HG02759 (cell line): ENCODE measurements at regions not wholly inside any gene's neighbourhood (a gene's known extent, or its start where the extent isn't known, plus 50 kb on each side); places are given as distances from the start of the nearest gene placed in this dataset.
A peak's percentile ranks its signal among the peaks of the same experiment; 100 is the strongest.

Experiments
- ATAC-seq: cut with Tn5 transposase; IDR thresholded peaks from one replicate; pipeline ENCODE4 v1.9.1; 2021; ENCODE audit warnings: mild to moderate bottlenecking, moderate library complexity; ENCODE audit not compliant: unreplicated experiment

DNA sequence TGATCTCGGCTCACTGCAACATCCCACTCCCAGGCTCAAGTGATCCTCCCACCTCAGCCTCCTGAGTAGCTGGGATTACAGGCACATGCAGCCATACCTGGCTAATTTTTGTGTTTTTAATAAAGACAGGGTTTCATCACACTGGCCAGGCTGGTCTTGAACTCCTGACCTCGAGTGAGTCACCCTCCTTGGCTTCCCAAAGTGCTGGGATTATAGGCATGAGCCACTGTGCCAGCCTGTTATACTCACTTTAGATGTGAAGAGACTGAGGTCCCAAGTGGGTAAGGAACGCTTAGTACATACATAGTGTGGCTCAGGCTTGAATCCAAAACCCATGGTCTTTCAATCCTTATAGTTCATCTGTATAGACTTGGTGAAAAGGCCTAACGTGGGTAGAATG lies 63.7 kb upstream of the EPS8L3 start:
- no peak for ATAC-seq

DNA sequence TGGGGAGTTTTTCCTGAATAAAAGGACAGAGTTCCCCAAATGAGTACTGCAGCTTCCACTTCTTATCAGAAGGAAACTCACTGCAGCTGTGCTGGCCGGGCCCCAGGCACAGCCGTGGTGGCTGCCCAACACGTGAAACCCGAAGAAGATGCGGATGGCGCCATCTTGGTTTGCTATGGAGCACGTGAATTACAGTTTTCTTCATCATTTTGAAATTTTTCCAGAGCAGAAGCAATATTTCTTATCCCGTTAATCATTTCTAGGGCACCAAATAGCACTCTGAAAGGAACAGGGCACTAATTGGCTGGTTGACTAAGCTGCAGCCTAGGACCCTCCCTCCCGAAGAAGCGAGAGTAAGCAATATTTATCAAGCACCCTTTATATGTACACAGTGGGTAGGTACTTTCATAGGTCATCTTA lies 63.2 kb upstream of the EPS8L3 start:
- no peak for ATAC-seq

DNA sequence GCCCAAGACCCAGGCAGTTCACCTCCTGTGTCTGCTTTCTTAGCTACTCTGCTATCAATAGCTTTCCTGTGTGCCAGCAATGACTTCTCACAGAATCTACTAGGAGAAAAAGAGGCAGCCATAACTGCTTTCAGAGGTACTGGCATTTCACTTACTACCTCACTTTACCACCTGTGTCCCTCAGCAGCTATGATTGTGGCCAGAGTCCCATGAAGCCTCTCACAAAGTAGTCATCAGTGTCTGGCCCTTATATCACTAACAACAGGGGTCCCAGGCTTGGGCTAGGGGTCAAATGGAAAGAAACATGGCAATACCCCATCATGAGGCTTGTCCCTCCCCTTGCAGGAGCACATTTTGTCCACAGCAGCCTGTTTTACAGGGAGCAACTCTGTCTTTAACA lies 62.7 kb upstream of the EPS8L3 start:
- ATAC-seq = no peak

DNA sequence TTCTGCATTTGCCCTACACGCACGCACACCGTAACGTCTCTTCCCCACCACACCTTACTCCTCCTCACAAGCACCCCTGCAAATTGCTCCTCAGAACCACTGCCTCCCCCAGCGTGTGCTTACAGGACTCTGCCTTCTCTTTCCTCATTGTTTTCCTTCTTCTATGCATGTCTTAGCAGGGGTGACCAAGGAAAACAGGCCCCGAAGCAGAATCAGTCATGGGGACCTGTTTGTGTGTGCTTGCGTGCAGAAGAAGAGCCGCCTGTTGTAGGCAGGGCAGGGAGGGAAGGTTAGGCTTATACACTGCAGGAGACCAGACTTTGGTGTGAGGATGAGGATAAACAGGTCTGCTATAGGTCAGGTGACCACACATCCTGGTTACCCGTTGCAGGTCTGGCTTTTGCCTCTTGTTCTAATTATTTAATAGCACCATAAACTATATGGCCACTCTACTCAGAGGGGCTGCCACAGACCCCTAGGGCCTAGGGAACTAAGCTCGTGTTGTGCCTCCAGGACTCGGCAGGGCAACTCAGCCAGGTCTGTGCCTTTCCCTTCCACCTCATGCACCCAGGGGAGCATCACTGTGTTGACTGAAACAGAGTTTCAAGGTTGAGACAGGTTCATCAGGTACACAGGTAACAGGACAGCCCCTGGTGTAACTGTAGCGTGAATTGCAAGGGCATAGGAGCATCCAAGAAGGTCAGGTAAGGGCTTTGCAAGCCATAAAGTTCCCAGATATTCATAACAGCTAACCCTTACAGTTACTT lies 60.8 kb upstream of the EPS8L3 start:
- no peak for ATAC-seq

DNA sequence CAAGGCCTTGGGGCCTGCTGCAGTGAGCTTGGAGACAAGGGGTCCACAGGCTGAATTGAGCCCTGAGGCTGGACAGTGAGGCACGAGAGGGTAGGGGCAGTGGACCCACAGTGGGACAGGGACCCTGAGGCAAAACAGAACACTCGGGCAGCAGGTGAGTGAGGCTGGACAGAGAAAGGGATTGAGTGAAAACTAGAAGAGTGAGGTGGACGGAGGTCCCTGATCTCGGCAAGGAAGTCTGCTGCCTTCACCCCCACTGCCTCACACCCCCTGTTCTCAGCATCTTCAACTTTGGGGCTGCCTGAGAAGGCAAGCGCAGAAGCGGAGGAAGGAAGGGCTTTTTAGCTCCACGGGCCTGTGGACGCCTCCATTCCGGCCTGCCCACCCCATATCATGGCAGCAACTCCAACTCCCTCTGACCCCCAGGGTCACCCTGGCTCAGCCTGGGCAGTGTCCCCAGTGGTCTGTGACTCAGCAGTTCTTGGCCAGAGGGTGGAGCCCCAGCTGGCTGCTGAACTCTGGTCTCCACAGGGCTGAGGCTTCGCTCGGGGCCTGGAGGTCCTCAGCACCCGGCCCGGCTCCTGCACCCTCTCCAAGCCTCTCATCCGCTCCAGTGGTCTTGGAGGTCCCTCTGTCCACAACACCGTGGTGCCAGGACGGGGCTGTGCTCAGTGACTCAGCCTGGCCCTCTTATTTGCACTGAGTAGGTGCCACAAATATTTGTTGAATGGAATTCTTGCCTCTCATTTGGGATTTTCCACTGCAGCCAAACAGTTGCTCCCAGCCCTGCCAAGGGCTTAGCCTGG lies 60.0 kb upstream of the EPS8L3 start:
- ATAC-seq = no peak

DNA sequence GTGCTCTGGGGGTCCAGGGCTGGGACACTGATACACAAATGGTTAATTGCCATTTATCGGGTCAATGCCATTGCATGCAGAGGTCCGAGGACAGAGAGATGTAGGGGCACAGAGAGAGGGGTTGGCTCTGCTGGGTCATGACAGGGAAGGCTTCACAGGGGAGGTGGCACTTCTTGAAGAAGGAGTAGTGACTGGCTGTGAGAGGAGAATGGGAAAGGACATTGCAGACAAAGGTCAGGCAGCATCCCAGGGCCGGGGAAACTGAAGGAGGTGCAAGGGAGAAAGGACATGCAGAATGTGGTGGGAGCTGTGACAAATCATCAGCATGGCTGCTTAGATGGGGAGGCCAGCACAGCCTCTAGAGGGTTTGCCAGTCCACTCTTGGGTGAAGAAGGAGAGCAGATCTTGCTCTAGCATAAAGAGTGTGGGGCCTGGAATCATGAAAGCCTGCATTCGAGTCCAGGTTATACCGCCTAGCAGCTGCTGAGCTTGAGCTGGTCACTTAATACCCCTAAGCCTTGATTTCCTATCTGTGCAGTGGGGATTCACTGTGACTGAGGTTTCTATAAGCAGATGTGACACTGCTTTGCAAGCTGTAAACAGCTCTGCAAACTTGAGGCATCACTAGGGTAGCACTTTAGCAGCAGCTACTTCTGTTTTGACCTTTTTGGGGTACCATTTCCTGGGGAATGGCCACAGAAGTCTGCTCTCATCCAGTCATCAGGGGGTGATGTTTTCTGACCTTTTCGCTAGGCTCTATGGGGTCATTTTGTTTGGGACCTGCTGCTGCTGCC lies 59.2 kb upstream of the EPS8L3 start:
- ATAC-seq = no peak

DNA sequence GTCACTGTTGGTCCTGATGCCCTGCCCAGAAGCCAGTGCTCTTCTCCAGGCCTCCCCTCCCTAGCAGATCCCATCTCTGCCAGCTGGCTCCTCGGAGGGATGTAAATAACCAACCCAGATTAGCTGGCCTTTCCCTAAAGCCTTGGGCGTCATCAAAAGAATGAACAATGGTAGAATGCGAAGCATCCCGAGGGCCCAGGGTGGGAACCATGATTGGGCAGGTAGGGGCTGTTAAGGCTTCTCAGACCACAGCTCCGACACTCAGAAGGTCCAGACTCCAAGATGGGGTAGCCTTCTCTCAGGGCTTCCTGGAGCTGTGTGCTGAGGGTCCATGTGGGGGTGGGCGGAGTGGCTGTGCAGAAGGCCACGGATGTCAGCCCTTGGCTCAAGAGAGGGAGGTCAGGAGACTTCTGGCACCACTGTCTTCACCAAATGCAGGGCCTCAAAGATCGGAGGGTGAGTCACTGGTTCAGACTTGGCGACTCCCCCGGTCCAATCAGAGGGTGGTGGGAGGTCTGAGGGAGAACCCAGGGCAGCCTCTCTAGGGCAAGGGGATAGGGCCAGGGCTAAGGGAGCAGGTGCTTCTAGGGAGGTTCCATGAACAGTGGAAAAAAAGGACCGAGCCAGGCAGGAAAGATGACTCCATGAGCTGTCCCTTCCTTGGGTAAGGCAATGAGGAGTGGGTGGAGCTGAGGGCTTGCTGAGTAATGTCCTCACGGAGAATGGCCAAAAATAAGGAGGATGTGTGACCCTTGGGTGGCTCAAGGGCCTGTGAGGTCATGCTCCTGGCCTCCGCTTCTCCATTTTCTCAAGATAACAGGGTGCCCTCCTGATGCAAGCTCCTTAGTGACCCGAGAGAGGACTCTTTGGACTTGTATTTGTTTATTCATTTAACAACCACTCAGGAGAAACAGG lies 58.4 kb upstream of the EPS8L3 start:
- no peak for ATAC-seq

DNA sequence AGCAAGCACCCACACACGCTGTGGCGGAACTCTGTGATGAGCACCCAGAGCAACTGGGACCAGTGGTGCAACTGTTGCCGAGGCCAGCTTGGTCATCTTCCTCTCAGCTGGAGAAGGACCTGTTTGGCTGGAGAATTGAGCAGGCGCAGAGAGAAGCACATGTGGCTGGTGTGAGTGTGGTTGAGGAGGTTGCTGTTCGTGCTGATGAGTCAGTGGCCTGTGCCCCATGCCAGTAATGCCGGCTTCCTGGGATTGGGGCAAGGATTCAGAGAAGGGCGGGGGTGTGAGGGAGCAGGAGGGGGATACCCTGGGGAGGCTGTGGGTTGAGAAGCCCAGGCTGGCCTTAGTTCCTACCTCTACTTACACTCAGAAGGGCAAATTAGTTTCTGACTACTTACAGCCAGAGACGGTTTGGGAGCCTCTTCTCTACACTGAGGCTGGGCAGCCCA lies 57.5 kb upstream of the EPS8L3 start:
- no peak for ATAC-seq

DNA sequence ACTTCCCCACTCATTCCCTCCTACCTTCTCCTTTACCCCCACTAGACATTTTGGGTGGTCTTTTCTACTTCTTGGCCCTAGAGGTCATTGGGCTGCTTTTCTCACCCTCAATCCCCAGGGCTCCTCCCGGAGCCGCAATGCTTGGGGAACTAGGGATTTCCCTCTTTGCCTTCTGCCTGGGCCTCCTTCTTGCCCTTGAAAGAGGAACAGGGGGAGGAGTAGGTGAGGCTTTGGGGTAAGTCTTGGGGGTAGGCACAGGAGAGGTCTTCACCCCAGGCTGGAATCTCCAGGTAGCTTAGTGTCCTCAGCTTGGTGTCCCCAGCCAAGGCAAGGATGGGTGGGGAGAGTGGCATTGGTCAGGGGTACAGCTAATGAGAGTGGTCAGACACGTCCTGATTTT lies 56.2 kb upstream of the EPS8L3 start:
- ATAC-seq = no peak

DNA sequence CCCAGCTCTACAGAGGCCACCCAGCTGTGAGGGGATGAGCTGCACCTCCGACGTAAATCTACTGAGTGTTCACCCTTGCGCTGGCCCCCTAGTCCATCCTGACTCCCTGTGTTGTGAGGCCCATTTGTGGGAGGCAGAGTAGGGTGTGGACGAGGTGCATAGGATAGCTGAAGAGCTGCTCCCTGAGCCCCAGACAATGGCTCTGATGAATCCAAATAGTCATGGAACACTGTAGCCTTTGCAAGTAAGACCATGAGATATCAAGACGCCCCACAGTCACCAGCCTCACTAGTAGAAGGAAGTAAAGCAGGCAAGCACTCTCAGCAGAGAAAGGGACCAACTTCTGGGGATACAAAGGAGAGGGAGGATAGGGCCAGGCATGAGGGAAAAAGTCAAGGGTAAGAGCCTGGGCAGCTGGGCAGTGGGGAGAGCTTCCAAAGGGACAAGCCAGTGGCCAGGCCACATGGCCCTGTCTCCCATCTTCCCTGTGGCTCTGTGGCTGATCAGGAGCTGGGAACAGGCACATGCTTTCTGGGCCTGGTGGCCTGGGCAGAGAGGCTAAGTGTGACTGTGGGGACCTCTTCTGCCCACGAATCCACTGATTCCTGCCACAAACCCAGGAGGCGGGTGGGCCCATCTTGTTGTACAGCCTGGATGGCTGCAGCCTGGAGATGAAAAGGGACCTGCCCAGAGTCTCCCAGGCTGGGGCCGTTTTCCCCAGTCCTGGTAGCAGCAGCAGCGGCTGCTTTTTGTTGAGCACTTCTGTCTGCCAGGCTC lies 55.5 kb upstream of the EPS8L3 start:
- no peak for ATAC-seq

DNA sequence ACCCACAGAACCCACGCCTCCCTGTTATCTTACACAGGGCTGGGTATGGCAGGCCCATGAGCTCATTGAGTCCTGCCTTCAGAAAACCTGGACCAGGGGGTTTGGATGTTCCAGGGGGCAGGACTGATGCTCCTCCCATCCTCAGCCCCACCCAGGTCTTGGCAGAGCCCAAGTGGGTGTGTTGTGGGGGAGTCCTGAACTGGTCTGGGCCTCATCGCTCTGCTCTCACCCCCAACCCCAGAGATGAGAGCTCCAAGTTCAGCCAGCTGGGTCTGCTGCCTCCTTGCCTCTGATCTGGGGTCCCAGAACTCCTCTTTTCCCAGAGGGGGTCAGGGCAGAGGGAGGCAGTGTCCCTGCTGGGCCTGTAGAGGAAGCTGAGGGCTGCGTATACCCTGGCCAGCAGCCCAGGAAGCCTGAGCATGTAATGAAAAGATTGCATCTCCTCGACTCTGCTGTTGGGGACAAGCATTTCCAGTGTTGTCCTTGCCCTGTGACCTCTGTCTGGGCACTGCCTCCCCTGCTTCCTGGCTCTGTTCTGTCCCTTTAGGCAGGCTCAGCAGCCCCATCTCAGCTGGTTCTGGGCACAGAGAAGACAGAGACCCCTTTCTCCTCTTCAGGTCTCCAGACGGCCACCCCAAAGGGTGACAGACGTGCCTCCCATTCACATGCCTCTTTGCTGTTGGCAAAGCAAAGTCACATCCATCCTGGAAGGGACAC lies 54.7 kb upstream of the EPS8L3 start:
- no peak for ATAC-seq

DNA sequence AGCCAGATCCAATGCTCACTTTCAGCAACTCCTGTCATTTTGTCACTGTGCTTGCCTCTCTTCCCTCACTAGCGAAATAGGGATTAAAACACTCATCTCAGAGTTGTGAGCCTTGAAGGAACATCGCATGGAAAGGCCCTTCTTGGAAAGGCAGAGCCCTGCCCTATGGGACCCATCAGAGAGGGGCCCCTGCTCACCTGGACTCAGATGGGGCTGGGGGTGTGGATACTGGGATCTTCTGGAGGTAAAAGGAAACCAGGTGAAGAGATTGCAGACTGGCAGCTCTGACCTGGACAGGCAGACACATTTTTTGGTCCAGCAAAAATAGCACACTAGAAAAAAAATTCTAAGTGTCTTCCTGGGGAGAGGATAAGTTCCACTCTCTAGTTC lies 54.2 kb upstream of the EPS8L3 start:
- ATAC-seq = no peak

DNA sequence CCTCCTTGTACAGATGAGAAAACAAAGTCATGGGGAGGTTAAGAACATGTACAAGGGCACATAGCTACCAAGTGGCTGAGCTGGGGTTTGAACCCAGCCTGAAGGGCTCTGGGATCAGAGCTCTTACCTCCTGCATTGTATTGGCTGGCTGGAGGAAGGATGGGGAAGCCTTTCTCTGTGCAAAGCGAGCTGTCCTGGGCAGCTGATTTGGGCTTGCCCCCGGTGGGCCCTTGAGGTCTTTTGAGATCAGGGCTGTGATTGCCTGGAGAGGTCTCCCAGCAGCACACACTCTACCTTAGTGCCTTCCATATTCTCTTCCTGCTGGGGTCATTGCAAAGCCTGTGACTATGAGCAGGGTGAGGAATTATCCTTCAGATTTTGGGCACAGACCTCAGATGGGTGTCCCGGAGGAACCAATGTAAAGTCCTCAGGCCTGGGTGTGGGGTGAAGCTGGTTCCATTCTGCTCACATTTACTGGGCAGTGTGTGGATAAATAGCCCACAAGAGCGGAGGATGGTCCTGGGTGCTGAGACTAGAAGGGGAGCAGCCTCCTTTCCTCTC lies 53.3 kb upstream of the EPS8L3 start:
- ATAC-seq = no peak

DNA sequence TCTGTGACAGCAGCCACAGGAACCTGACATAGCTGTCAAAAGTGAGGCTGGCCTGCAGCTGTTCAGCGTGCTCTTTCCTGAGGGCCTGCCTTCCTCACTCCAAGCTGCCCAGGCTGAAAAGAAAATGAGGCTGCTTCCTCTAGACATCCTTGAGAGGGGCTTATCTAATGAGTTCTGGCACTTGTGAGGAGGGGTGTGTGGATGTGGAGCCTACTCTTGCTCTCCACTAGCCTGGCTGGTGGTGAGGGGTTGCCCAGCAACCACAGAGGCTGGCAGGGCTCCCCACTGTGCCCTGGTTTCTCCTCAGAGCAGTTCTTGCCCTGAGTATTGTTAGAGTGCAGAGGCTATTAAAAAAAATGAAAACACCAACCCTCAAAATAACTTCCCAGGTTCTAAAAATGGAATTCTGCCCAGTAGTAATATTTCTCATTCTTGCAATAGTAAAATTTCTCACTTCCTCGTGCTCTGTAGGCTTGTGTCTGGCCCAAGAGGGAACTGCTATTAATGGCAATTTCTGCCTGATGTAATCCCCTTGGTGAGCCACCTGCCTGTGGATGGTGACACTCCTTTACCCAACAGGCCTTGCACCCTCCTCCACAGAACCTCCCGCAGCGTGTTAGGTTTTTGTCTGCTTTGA lies 52.6 kb upstream of the EPS8L3 start:
- peak; percentile 92 for ATAC-seq

DNA sequence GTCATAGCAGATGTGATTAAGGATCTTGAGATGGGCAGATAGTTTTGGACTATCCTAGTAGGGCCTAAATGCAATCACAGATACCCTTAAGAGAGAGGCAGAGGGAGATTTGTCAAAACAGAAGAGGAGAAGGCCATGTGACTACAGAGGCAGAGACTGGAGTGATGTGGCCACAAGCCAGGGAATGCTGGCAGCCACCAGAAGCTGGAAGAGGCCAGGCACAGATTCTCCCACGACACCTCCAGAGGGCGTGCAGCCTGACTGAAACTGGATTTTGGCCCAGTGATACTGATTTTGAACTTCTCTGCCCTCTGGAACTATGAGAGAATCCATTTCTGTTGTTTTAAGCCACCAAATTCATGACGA lies 52.1 kb upstream of the EPS8L3 start:
- ATAC-seq = no peak

DNA sequence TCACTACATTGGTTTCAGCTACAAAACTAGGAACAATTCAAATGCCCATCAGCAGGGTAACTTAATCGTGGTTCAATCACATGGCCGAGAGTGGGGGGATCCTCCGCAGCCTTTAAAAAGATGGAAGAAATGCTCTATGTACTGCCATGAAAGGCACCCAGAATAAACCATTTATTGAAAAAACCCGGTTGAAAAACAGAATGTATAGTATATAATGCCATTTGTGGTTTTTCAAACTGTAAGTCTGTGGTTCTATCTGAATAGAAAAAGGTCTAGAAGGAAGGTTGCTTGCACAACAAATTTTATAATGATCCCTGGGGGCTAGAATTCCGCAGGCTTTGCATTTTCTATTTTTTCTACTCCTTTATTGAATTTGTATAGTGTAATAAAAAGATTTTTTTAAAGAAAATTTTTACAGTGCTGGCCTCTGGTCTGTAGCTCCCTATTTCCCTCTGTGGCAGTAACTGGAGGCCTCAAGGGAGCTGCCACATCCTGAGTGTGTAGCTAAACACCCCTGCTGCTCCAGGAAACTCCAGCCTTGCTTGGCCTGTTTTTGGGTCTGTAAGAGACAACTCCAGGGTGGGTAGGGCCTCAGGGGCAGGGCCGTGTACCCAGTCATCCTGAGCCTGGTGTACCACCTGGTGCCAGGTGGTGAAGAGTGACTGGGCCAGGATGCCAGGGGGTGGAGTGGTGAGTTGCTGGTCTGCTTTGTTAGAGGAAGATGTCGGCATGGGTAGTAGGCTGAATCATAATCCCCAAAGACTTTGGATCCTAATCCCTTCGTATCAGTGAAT lies 51.5 kb upstream of the EPS8L3 start:
- no peak for ATAC-seq

DNA sequence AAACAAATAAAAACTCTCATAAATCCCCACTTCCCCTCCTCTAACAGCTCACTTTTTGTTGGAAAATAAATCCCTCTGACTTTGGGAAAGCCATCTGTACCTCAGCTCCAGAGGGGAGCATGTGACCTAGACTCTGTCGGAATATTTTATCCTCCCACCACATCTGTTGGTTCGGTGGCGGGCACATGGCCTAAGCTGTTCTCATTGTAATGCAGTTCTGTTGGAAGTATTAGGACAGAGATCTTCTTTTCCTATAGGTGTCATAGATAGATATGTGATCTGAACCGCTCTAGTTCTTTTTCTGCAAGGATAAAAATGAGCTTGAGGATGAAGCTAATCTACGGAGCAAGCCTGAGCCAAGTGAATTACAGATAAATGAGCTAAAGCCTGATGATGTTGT lies 50.5 kb upstream of the EPS8L3 start:
- no peak for ATAC-seq
